ENCODE measurements at regions not wholly inside any gene's neighbourhood (a gene's known extent, or its start where the extent isn't known, plus 50 kb on each side); places are given as distances from the start of the nearest gene placed in this dataset.

GRCh38 chr2:40034801-40035200 is 255.7 kb upstream of the THUMPD2 start (continued):
- TF ChIP-seq GABPA (IDR thresholded peaks at IDR 0.05; ENCODE audit: borderline replicate concordance, insufficient read depth, low read length) (no peak), TBP (IDR thresholded peaks at IDR 0.05; ENCODE audit: low read depth, low read length) (no peak), SIX5 (IDR thresholded peaks at IDR 0.05; ENCODE audit: low read depth, low read length) (no peak), BRCA1 (IDR thresholded peaks at IDR 0.05; ENCODE audit: low read depth, low read length) (no peak), EP300 (IDR thresholded peaks at IDR 0.05; ENCODE audit: borderline replicate concordance in 1 of 2, low read depth in 2 of 2, low read length in 2 of 2) (no peak)

All from H1 (cell line).